Endothelial cell of umbilical vein (primary cell): ENCODE measurements at regions not wholly inside any gene's neighbourhood (a gene's known extent, or its start where the extent isn't known, plus 50 kb on each side); places are given as distances from the start of the nearest gene placed in this dataset.

Experiments
- BruUV-seq: library from RNA; stranded (reverse); fragments of 400-500 nt; replicated peaks from 2 replicates; lab custom pipeline; 2021; lab: Mats Ljungman, UMichigan
- CTCF ChIA-PET: fragments of 300-600, 350-600 bp; sonication (Branson Sonifier 250); formaldehyde crosslinking; loops from one replicate; lab custom pipeline; 2021; ENCODE audit warnings: antibody characterized with exemption, inconsistent platforms; lab: Charles Lee
- POLR2A ChIA-PET: fragments of 300-600, 350-600 bp; sonication (Branson Sonifier 250); formaldehyde crosslinking; loops from one replicate; lab custom pipeline; 2021; ENCODE audit warnings: antibody characterized with exemption, inconsistent platforms; lab: Charles Lee
- DNase-seq: peaks from one replicate; pipeline ENCODE4 v3.0.0-alpha.2; 2011; ENCODE audit warnings: low read depth, low spot score
- FAIRE-seq: peaks from 2 replicates; lab custom pipeline; 2011; peaks lifted over from hg19 to GRCh38; lab: Jason Lieb, UNC
- H2AFZ ChIP-seq: 2 replicates; pipeline ENCODE4 v1.6.0; 2012; ENCODE audit warnings: low read depth, low read length, control low read depth, inconsistent platforms
- H3K27ac ChIP-seq: 2 replicates; pipeline ENCODE4 v1.5.1; 2011; ENCODE audit warnings: low read depth, mild to moderate bottlenecking, control low read depth, low read length, moderate library complexity; ENCODE audit not compliant: insufficient read depth
- H3K27me3 ChIP-seq, 2 experiments: 2 replicates each; pipeline versions ENCODE4 v1.6.0 to v1.6.1; 2011; ENCODE audit warnings: low read length in 2 of 2, mixed read lengths in 1 of 2; ENCODE audit not compliant: control insufficient read depth in 2 of 2, insufficient read depth in 2 of 2
- H3K36me3 ChIP-seq, 2 experiments: 2 replicates in 1 of 2; 3 replicates in 1 of 2; pipeline ENCODE4 v1.5.1; 2011; ENCODE audit warnings: low read length in 2 of 2, mild to moderate bottlenecking in 1 of 2, moderate library complexity in 1 of 2; ENCODE audit not compliant: control insufficient read depth in 2 of 2, insufficient read depth in 2 of 2; ENCODE audit errors: extremely low read depth in 1 of 2
- H3K4me1 ChIP-seq: 3 replicates; pipeline ENCODE4 v1.5.1; 2011; ENCODE audit warnings: mild to moderate bottlenecking, low read length; ENCODE audit not compliant: control insufficient read depth, insufficient read depth; ENCODE audit errors: extremely low read depth
- H3K4me2 ChIP-seq: 2 replicates; pipeline ENCODE4 v1.6.1; 2011; ENCODE audit warnings: low read length, control low read depth, mixed read lengths; ENCODE audit not compliant: insufficient read depth
- H3K4me3 ChIP-seq, 3 experiments: fragments of 200-600 bp in 1 of 3; sonication (generic), shearing (Covaris generic) in 1 of 3; replicated peaks in 1 of 3; 2 replicates each; pipeline ENCODE4 v1.5.1; 2011 to 2016; ENCODE audit warnings: control low read depth in 3 of 3, low read length in 3 of 3, mild to moderate bottlenecking in 2 of 3, inconsistent platforms in 1 of 3, low read depth in 1 of 3, moderate library complexity in 1 of 3; ENCODE audit not compliant: insufficient read depth in 1 of 3
- H3K79me2 ChIP-seq: 2 replicates; pipeline ENCODE4 v1.6.0; 2012; ENCODE audit warnings: low read length, inconsistent platforms; ENCODE audit not compliant: control insufficient read depth, insufficient read depth
- H3K9ac ChIP-seq: replicated peaks from 2 replicates; pipeline ENCODE3; 2011; ENCODE audit warnings: low read length, control low read depth; ENCODE audit not compliant: insufficient read depth; ENCODE audit errors: extremely low read depth
- H3K9me1 ChIP-seq: replicated peaks from 3 replicates; pipeline ENCODE4 v1.6.0; 2011; ENCODE audit warnings: mild to moderate bottlenecking, low read length; ENCODE audit not compliant: control insufficient read depth, insufficient read depth; ENCODE audit errors: extremely low read depth
- H3K9me3 ChIP-seq: replicated peaks from 2 replicates; pipeline ENCODE4 v1.5.1; 2012; ENCODE audit warnings: low read length, inconsistent platforms; ENCODE audit not compliant: control insufficient read depth, insufficient read depth
- H4K20me1 ChIP-seq: replicated peaks from 2 replicates; pipeline ENCODE3; 2011; ENCODE audit warnings: mild to moderate bottlenecking, low read length; ENCODE audit not compliant: control insufficient read depth, insufficient read depth; ENCODE audit errors: extremely low read depth
- EZH2 ChIP-seq: IDR thresholded peaks from 2 replicates; pipeline ENCODE4 v1.6.1; 2012; ENCODE audit warnings: borderline replicate concordance, low read depth, mild to moderate bottlenecking, moderate library complexity, low read length, inconsistent platforms; ENCODE audit not compliant: severe bottlenecking
- FOS ChIP-seq: IDR thresholded peaks from 2 replicates; pipeline ENCODE4 v1.6.1; 2011; ENCODE audit warnings: mild to moderate bottlenecking, low read length, moderate library complexity, borderline replicate concordance; ENCODE audit not compliant: insufficient read depth
- GATA2 ChIP-seq: IDR thresholded peaks from 2 replicates; pipeline ENCODE4 v1.7.0; 2011; ENCODE audit warnings: low read depth, mild to moderate bottlenecking, moderate library complexity, mixed read lengths, low read length; ENCODE audit not compliant: insufficient read length, insufficient read depth
- MAX ChIP-seq: IDR thresholded peaks from 2 replicates; pipeline ENCODE4 v1.6.1; 2011; ENCODE audit not compliant: insufficient read depth, insufficient read length
- MYC ChIP-seq: IDR thresholded peaks from one replicate; pipeline ENCODE4 v1.6.1; 2011; ENCODE audit warnings: mild to moderate bottlenecking, low read depth, low read length
- POLR2A ChIP-seq: IDR thresholded peaks from 2 replicates; pipeline ENCODE4 v1.6.1; 2012; ENCODE audit warnings: low read depth, mild to moderate bottlenecking, control low read depth, low read length
- dilution Hi-C: fragments of 300-500 bp; cut with MboI; formaldehyde crosslinking; loops from one replicate; pipeline ENCODE4 v1.15.0; 2019; ENCODE audit warnings: low sequenced_read_pairs; ENCODE audit not compliant: extremely low pct_ligation_motif_present
- intact Hi-C: fragments of 100-400 bp; cut with micrococcal nuclease; formaldehyde crosslinking; loops from one replicate; pipeline ENCODE4 v1.10.0; 2022
- TF ChIP-seq, protein P1 (sequence below), 2 donors: IDR thresholded peaks; 1 replicate in 1 of 2; 2 replicates in 1 of 2; pipeline ENCODE4 v1.5.1; 2011; ENCODE audit warnings: low read length in 2 of 2, mild to moderate bottlenecking in 2 of 2, moderate library complexity in 2 of 2, control low read depth in 1 of 2, inconsistent platforms in 1 of 2, low read depth in 1 of 2; ENCODE audit not compliant: insufficient read depth in 1 of 2; ENCODE audit errors: extremely low read depth in 1 of 2

DNA sequence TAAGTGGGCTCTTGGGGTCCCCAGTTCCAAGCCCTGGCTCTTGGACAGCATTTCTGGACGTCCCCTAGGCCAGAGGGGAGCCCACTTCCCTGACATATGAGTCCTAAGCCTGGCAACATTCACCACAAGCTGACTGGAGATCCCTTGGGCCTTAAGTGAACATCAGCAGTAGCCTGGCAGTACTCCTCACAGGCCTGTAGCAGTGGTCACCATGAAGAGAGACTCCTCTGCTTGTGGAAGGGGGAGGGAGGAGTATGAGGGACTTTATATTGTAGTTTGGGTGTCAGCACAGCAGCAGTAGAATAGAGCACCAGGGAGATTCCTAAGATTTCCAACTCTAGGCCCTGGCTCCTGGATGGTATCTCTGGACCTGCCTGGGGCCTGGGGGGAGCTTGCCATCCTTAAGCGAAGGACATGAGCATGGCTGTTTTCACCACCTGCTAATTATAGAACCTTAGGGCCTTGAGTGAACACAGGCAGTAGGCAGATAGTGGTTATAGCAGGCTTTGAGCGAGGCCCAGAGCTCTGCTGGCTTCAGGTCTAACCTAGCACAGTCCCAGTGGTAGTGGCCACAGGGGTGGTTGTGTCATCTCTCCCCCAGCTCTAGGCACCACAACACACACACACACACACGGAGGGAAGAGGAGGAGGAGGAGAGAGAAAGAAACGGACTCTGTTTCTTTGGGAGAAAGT lies 71.4 kb upstream of the APOBEC4 start:
- H3K79me2 ChIP-seq: no peaks in the 10 kb centered on the region
- H3K4me2 ChIP-seq: no peak overlapping the region
- ChIA-PET CTCF (interaction anchor here (0.9 to 2.2 kb wide), 3 partner anchors 20 to 191 kb away, joined by 3 to 6 read pairs (median 4); no protein-coding TSS in a partner anchor), POLR2A (no interaction called here)
- no peaks in the 10 kb centered on the region for H3K27me3 ChIP-seq
- no peaks in the 10 kb centered on the region for H4K20me1 ChIP-seq
- dilution Hi-C loops (no loop called here), intact Hi-C loops (no loop called here)
- no peaks in the 10 kb centered on the region for H3K36me3 ChIP-seq
- FAIRE-seq (no peak), DNase-seq (no peak)
- no peak overlapping the region for H3K4me3 ChIP-seq
- no peak overlapping the region for H3K27ac ChIP-seq
- no TSS peak for BruUV-seq
- no peaks in the 10 kb centered on the region for H3K9me3 ChIP-seq
- H3K9me1 ChIP-seq: no peaks in the 10 kb centered on the region
- H3K9ac ChIP-seq: no peak overlapping the region
- H3K4me1 ChIP-seq: no peaks in the 10 kb centered on the region
- TF ChIP-seq EZH2 (no peak), FOS (no peak), MAX (no peak), GATA2 (no peak), MYC (no peak), POLR2A (no peak)
- TF ChIP-seq, protein P1, sequence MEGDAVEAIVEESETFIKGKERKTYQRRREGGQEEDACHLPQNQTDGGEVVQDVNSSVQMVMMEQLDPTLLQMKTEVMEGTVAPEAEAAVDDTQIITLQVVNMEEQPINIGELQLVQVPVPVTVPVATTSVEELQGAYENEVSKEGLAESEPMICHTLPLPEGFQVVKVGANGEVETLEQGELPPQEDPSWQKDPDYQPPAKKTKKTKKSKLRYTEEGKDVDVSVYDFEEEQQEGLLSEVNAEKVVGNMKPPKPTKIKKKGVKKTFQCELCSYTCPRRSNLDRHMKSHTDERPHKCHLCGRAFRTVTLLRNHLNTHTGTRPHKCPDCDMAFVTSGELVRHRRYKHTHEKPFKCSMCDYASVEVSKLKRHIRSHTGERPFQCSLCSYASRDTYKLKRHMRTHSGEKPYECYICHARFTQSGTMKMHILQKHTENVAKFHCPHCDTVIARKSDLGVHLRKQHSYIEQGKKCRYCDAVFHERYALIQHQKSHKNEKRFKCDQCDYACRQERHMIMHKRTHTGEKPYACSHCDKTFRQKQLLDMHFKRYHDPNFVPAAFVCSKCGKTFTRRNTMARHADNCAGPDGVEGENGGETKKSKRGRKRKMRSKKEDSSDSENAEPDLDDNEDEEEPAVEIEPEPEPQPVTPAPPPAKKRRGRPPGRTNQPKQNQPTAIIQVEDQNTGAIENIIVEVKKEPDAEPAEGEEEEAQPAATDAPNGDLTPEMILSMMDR (IDR thresholded peaks at IDR 0.05; ENCODE audit: extremely low read depth in 1 of 2, insufficient read depth in 1 of 2, low read depth in 1 of 2, low read length in 2 of 2): no peak
- H2AFZ ChIP-seq: no peak overlapping the region
